GM20000 (cell line): ENCODE measurements at regions not wholly inside any gene's neighbourhood (a gene's known extent, or its start where the extent isn't known, plus 50 kb on each side); places are given as distances from the start of the nearest gene placed in this dataset.

Source experiments
- DNase-seq: peaks from one replicate; pipeline ENCODE4 v3.0.0; 2012; ENCODE audit warnings: low spot score
- CTCF ChIP-seq: IDR thresholded peaks from 2 replicates; pipeline ENCODE4 v1.5.1; 2012; ENCODE audit warnings: mild to moderate bottlenecking, control low read depth; ENCODE audit errors: extremely low read depth, missing control alignments

- no peak for DNase-seq
- TF ChIP-seq CTCF: no peak
Observed at GRCh38 chr19:29013325-29013724, 199.6 kb downstream of the UQCRFS1 start.

DNA sequence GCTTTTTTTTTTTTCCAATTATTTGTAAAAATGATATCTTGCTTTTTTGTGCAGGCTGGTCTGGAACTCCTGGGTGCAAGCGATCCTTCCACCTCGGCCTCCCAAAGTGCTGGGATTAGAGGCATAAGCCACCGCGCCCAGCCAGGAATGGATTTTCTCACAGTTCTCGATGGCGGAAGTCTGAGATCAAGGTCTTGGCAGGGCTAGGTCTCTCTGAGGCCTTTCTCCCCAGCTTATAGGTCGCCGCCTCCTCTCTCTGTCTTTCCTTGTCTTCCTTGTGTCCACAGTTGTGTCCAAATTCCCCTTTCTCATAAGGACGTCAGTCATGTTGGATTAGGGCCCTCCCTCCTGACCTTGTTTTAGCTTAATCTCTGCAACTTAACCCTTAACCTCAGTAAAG, 200.5 kb downstream of the UQCRFS1 start:
- TF ChIP-seq CTCF: no peak
- DNase-seq: no peak

DNA sequence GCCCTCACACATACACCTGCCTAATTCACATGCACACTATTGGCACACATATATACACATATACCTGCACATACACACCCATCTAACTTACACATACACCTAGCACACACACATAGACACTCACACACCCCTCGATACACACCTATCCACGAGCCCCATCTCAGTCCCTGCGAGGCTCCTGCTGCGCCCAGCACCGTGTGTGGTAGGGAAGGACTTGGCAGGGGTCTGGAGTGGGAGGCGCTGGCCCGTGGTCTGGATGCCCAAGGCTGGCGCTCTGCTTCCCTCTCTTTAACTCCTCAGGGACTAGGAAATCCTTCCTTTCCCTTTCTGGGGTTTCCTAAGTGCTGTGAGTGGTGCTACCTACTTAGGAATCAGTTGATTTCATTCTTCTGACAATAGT, 202.7 kb downstream of the UQCRFS1 start:
- DNase-seq: no peak
- no peak for TF ChIP-seq CTCF

DNA sequence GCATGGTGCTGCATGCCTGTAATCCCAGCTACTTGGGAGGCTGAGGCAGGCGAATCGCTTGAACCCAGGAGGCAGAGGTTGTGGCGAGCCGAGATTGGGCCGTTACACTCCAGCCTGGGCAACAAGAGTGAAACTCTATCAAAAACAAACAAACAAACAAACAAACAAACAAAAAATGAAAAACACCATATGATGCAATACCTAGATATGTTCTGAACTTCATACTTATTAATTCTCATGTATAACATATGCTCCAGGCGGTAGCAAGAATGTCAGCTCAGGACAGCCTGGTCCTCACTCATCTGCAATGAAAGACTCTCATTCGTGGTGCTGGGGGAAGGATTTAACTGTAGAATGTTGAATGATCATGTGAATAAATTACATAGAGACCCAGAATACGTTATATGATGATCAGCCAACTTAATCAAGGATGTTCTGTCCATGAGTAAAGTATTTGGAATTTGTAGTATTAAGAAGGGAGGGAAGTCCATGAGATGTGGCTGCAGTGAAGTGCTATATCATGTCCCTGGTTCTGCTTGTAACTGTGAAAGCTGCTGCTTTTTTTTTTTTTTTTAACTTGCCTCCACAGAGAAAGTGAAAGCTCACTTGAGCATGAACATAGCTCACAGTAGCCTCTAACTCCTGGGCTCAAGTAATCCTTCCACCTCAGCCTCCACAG, 206.8 kb downstream of the UQCRFS1 start:
- TF ChIP-seq CTCF: no peak
- DNase-seq: no peak

DNA sequence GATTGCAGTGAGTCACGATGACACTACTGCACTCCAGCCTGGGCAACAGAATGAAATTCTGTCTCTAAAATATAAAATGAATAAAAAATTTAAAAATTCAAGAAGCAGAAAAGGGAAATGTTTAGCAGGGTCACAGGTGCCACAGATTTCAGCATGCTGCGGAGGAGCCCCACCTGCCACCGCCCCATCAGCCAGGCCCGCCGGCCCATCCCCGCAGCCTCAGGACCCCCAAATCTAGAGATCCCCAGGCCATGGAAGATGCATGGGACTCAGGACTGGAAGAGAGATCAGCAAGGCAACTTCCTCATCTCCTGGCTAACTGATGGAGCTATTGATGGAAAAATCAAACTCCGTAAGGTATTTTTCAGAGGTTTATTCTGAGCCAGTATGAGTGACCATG, 208.2 kb downstream of the UQCRFS1 start:
- TF ChIP-seq CTCF: no peak
- no peak for DNase-seq

GRCh38 chr19:29003641-29004409, 209.1 kb downstream of the UQCRFS1 start:
- no peak for DNase-seq
- TF ChIP-seq CTCF: no peak

DNA sequence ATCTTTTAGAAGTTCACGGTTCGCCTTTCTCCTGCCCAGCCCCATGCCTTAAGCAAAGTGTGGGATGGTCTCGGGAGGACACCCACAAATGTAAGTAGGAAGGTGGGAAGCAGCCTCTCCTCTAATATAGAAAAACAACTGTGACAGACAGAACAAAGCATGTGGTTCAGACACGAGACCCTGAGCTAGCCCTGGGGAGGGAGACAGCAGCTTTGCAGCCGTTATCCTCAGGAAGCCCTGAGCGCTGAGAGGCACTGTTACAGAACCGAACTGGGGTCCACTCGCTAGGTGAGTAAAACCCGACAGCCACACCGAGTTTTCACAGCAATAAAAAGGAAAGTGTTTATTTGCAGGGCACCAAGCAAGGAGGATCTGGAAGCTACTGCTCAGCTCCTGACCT, 210.6 kb downstream of the UQCRFS1 start:
- no peak for TF ChIP-seq CTCF
- no peak for DNase-seq
